Transverse colon (tissue), 3 donors: ENCODE measurements at regions not wholly inside any gene's neighbourhood (a gene's known extent, or its start where the extent isn't known, plus 50 kb on each side); places are given as distances from the start of the nearest gene placed in this dataset.

ENCODE experiments used
- POLR2A ChIP-seq: fragments of 450-650 bp; IDR thresholded peaks from one replicate; pipeline ENCODE4 v1.6.1; 2016; ENCODE audit warnings: antibody characterized with exemption, mild to moderate bottlenecking, moderate library complexity
- TF ChIP-seq, protein P1 (sequence below), 5 experiments: fragments of 200-600 bp in 3 of 5; fragments of 450-650 bp in 2 of 5; sonication (generic) in 3 of 5; IDR thresholded peaks; 1 replicate in 2 of 5; 2 replicates in 3 of 5; pipeline ENCODE4 v1.5.1; 2016 to 2017; ENCODE audit warnings: antibody characterized with exemption in 5 of 5, inconsistent platforms in 3 of 5, mild to moderate bottlenecking in 2 of 5, moderate library complexity in 1 of 5

DNA sequence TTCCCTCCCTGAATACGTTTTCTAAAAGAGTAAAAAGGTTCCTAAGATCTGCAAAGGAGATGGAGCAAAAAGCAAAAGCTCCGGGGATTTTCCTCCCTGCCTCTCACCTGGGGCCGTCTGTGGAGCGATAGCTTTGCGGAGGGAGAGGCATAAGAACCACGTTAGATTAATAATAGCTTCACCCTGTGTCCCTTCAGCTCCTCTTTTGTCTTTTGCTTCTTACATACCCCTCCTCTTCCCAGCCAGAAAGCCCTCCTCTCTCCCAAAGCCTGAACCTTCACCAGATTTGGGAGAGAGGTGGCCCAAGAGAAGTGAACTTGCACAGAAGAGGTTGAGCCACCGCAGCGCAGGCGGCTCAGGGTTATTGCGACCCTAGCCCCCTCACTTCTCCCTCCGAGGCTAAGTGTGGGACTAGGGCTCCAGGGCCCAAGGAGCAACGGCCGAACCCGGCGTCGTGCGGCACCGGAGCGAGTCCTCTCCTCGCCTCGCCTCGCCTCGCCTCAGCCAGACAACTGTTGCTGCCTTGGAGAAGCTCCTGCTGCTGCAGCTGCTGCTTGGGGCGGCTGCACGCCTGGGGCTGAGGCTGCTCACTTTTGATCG lies 97.6 kb upstream of the HSD17B12 start:
- TF ChIP-seq POLR2A = no peak
- TF ChIP-seq, protein P1, sequence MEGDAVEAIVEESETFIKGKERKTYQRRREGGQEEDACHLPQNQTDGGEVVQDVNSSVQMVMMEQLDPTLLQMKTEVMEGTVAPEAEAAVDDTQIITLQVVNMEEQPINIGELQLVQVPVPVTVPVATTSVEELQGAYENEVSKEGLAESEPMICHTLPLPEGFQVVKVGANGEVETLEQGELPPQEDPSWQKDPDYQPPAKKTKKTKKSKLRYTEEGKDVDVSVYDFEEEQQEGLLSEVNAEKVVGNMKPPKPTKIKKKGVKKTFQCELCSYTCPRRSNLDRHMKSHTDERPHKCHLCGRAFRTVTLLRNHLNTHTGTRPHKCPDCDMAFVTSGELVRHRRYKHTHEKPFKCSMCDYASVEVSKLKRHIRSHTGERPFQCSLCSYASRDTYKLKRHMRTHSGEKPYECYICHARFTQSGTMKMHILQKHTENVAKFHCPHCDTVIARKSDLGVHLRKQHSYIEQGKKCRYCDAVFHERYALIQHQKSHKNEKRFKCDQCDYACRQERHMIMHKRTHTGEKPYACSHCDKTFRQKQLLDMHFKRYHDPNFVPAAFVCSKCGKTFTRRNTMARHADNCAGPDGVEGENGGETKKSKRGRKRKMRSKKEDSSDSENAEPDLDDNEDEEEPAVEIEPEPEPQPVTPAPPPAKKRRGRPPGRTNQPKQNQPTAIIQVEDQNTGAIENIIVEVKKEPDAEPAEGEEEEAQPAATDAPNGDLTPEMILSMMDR (IDR thresholded peaks at IDR 0.05) = no peak
